CD4-positive, alpha-beta T cell treated with Interleukin-10 for 1 hour (primary cell): ENCODE measurements at regions not wholly inside any gene's neighbourhood (a gene's known extent, or its start where the extent isn't known, plus 50 kb on each side); places are given as distances from the start of the nearest gene placed in this dataset.
A peak's percentile ranks its signal among the peaks of the same experiment; 100 is the strongest.
"Not testable (repeated sequence)": the region's sequence is repeated elsewhere in the genome, so short reads cannot be mapped to it uniquely, and the experiment has no call there.

Experiments used
- DNase-seq: peaks from one replicate; pipeline ENCODE4 v3.0.0-alpha.2; 2020

GRCh38 chr14:87813686-87814085, 179.3 kb downstream of the GALC start:
- no peak for DNase-seq

- no peak for DNase-seq
These were observed 179.8 kb downstream of the GALC start for GRCh38 chr14:87813211-87813610.

- DNase-seq = no peak
These were observed 181.7 kb downstream of the GALC start for GRCh38 chr14:87811246-87811645.

DNA sequence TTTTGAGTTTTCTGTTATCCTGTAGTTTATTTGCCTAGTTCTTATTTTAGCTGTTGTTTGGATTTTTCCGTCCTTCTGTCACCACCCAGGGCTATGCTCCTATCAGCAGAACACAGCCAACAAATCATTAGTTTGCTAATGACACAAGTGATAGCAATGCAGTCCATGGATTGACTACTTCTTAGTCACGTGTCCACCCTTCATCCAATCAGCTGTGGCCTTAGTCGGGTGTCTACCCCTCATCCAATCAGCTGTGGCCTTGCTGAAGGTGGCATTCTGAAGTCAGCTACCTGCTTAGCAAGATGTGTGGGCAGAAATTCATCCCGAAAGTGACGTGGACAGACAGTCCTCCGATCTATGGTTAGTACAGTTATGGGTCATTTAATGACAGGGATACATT, 182.3 kb downstream of the GALC start:
- no peak for DNase-seq

DNA sequence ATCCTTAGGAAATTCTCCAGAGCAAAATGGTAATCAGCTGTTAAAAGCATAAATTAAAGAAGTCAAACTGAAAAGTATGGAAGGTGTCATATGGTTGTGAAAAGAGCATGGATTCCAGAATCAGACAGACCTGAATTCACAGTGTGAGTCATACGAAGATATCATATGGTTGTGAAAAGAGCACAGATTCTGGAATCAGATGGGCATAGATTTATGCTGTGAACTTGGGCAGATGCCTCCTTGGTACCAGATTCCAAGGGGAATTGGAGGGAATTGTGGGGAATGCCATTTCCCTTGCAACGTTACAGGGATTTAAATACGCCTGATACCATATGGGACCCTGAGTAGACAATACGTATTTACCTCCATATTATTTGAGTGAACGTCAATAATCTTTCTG, 183.7 kb downstream of the GALC start:
- DNase-seq = no peak

GRCh38 chr14:87805315-87805723, 187.7 kb downstream of the GALC start:
- DNase-seq = peak; percentile 27

DNA sequence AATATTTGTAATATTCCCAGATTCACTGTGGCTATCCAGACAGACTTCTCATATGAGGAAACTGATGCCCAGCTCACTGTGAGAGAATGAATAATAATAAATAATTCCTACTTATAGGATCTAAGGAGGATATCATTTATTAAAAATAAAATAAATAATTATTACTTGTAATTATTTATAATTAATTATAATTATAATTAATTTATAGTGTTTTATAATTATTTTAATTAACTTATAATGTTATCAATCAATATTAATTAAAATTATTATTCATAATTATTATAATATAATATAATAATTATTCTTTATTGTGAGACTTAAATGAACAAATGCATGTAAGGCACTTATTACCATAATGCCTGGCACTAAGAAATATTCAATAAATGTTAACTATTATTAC, 192.8 kb downstream of the GALC start:
- DNase-seq = no peak

DNA sequence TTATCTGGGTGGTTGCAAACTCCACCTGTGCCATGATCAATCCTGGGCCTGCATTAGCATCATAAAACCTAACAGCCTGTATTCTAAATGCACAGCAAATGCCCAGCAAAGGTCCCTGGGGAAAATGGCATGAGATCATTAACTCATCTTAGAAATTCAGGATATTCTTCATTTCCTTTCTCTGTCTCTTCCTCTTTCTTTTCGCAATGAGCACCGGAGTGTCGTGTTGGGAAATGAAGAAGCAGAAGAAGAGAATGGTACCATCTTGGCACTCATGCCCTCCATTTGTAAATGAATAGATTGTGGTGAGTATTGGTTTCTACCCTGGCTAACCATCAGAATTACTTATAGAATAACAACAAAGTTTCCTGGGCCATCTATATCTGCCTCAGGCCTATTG, 193.6 kb downstream of the GALC start:
- no peak for DNase-seq

GRCh38 chr14:87797001-87797400, 196.0 kb downstream of the GALC start:
- DNase-seq = no peak

DNA sequence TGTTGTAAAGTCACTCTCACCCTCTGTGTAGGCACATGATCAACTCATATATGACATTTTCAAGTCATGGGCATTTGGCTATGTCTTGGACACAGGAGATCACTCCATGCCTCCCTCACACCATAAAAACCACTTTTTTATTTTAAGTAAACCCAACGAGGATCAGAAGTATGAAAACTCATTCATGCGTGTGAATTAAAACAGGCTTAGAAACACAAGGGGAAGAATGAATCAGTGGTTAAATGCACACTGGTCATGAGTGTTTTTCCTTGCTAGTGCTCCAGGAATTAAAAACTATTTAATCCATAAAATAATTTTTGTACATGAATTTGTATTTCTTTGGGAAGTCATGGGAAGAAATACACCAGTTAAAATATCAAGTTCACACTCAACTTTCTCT, 198.4 kb downstream of the GALC start:
- no peak for DNase-seq

- DNase-seq = no peak
These were observed 207.1 kb downstream of the GALC start for GRCh38 chr14:87785897-87786296.

DNA sequence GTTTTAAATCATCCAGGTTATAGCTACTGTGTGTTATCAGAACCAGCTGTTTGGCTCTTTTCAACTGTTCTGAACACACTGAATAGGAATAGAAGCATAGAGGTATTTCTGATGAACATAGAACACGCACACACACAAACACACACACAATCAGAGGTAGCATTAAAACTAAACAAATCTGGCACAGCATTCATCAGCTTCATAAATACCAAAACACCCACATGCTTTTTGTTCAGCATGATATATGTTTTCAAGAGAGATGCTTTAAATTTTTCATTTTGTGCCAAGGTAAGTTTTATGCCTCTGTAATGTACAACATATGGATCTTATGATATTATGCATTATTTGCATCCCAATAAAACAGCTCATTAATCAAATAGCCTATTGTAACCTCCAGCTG, 208.6 kb downstream of the GALC start:
- DNase-seq = no peak

DNA sequence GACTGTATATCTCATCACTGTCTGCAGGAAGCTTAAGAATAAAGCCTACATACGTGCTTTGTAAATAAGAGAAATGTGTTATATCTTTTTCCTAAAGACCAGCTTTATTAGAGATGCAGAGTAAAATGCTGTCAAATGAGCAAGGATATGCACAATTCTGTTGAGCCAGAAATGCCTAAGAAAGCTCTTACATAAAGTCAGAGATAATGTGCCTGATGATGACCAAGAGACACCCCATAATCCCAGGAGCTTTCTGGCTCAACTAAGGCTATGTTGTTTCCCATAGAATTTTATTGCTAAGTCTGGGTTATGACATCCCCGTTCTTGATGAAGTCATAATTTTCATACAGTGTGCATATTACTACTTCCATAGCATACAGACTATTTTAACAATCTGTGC, 209.9 kb downstream of the GALC start:
- no peak for DNase-seq

DNA sequence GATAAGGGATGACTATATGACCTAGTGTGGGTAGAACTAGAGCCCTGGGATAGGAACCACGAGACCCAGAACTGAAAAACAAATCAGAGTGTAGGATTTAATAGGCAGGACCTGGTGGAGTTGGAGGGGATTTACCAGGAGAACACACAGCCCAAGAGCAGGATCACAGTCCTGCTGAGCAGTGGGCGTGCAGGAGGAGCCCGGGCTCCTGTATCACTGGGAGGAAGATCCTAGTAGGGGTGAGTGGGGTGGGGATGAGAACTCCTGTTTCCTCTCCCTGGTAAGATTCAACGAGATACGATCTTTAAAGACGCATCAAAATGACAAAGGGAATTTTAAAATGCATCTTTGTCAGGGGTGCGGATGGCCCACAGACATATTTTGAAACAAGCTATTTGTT, 220.1 kb downstream of the GALC start:
- no peak for DNase-seq

DNA sequence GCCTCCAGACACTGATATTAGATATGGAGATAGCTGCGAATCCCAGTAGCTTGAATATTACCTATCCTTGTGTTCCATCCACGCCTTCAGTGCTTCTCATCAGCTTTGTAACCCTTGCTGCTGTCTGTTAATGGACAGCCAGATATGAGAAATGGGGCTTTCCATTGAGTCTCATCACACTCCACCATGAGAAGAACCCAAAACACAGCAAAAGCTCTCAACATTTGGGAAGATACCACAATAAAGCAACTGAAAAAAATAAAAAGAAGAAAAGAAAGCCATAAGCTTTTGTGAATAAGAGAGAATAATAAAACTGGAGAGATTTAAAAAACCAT, 225.4 kb downstream of the GALC start:
- DNase-seq = no peak

GRCh38 chr14:87758876-87759275, 234.1 kb downstream of the GALC start:
- no peak for DNase-seq

- no peak for DNase-seq
These were observed 236.3 kb downstream of the GALC start for GRCh38 chr14:87756661-87757060.

- DNase-seq = no peak
These were observed 238.3 kb downstream of the GALC start for GRCh38 chr14:87754520-87755223.

- no peak for DNase-seq
These were observed 244.4 kb downstream of the GALC start for GRCh38 chr14:87748558-87748957.

DNA sequence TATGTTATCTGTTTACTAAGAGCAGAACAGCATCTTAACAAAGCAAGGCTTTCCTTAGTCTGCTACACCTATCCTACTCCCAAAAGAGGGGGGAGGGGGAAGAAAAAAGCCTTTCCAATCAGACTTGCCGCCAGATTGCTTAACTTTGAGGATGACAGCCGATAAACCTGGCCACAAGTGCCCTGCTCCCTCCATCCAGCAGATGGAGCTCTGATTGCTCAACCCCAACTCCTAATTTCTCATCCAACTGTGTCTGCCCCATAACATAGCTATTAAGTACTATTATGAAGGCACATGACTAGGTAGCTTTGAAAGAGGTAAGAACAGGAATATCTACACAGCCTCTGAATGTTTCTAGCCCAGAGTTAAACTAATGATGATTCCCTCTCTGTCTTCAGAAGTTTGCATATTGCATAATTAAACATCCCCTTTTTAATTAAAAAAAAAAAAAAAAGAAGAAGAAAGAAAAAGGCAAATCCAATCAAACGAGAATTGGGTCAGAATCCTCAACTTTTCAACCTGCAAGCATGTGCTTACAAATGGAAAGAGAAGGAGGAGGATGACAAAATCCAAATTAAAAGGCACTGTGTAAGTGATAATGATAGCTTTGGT, 247.4 kb downstream of the GALC start:
- peak; percentile 8 for DNase-seq

DNA sequence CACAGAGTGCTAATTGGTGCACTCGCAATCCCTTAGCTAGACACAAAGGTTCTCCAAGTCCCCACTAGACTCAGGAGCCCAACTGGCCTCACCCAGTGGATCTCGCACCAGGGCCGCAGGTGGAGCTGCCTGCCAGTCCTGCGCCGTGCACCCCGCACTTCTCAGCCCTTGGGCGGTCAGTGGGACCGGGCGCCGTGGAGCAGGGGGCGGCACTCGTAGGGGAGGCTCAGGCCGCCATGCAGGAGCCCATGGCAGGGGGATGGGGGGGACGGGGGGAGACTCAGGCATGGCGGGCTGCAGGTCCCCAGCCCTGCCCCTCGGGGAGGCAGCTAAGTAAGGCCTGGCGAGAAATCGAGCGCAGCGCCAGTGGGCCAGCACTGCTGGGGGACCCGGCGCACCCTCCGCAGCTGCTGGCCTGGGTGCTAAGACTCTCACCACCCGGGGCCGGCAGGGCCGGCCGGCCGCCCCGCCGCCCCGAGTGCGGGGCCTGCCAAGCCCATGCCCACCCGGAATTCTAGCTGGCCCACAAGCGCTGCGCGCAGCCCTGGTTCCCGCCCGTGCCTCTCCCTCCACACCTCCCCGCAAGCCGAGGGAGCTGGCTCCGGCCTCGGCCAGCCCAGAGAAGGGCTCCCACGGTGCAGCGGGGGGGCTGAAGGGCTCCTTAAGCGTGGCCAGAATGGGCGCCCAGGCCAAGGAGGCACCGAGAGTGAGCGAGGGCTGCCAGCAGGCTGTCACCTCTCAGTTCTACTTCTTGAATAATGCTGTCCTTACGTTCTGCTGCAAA, 258.2 kb downstream of the GALC start:
- DNase-seq = not testable (repeated sequence)

DNA sequence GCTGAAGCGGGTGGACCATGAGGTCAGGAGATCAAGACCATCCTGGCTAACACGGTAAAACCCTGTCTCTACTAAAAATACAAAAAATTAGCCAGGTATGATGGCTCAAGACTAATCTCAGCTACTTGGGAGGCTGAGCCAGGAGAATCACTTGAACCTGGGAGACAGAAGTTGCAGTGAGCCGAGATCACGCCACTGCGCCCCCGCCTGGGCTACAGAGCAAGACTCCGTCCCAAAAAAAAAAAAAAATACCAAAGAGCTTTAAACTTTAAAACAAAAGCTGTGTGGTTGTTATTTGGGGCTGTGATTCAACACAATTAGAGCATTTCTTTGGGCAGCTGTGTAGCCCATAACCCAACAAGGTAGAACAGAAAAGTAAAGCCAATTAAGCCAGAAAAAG, 259.9 kb downstream of the GALC start:
- not testable (repeated sequence) for DNase-seq

DNA sequence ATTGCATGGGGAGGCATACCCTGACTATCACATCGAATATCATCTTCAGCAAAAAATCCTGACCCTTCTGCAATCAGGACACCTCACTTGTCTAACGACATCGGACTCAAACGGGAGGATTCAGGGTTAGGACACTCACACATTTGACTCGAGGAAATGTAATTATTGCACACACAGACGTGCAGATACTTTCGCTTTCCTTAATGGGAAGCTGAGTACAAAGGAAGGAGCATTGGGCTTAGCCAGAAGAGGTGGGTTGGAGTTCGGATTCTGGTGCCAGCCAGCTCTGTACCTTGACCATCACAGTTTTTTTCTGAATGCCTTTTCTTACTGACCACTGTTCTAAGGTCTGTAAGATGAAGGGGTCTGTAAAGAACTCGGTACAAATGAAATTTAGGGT, 260.4 kb downstream of the GALC start:
- DNase-seq = no peak

- no peak for DNase-seq
These were observed 267.7 kb downstream of the GALC start for GRCh38 chr14:87725318-87725717.
